GM11168 (cell line): ENCODE measurements at regions not wholly inside any gene's neighbourhood (a gene's known extent, or its start where the extent isn't known, plus 50 kb on each side); places are given as distances from the start of the nearest gene placed in this dataset.

ENCODE experiments used
- in situ Hi-C: fragments of 300-500 bp; cut with MboI; formaldehyde crosslinking; loops from one replicate; pipeline ENCODE4 v1.12.0; 2022; ENCODE audit warnings: low sequenced_read_pairs; ENCODE audit not compliant: unreplicated experiment

DNA sequence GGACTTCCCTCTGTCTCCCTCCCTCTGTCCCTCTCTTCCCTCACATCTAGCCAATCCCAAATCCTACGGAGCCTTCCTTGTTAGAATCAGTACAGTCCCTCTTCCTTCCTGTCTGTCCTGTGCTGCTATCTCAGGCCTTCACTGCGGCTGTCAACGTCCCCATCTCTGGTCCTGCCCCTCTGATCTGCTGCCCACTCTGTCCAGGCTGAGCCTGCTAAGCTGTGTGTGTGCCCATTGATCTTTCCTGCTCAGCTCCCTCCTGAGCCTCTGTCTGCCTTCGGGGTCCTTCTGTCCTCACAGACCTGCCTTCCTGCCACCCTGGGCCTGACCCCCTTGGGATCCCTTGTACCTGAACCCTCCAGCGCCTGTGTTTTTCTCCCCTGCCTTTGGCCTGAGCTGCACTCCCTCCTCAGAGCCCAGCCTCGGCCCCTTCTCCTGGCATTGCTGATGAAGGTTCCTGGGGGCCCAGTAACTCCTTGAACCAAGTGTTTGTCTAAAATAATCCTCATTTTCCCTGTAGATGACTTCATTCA is 182.1 kb upstream of the SHH start:
- in situ Hi-C loops = no loop called here

DNA sequence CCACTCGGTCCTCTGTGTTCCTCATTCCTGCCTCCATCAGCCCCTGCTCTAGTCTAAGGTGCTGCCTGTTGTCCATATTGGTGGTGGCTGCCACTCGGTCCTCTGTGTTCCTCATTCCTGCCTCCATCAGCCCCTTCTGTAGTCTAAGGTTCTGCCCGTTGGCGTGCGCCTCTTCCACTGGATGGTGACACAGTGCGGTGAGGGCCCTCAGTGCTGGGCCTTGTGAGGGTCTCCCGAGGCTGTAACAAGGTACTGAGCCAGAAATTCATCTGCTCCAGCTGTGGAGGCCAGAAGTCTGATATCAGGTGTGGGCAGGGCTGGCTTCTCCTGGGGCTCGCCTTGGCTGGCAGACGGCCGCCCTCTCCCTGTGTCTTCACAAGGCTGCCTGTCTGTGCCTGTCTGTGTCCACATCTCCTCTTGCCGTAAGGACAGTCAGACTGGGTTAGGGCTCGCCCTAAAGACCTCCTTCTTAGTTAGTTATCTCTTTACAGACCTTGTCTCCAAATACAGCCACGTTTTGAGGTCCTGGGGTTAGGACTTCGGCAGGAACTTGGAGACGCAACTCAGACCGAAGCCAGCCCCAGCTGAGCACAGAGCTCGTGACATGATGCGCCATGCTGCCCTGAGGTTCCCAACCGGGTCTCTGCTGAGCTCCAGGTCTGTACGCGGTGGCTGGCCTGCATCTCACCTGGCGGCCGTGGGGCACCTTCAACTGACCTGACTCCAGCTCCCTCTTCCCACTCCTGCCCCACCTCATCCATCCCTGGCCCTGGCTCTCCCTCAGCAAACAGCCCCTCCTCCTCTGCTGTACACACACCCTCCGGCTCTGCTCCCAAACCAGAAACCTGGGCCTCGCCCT is 181.4 kb upstream of the SHH start:
- in situ Hi-C loops = no loop called here

DNA sequence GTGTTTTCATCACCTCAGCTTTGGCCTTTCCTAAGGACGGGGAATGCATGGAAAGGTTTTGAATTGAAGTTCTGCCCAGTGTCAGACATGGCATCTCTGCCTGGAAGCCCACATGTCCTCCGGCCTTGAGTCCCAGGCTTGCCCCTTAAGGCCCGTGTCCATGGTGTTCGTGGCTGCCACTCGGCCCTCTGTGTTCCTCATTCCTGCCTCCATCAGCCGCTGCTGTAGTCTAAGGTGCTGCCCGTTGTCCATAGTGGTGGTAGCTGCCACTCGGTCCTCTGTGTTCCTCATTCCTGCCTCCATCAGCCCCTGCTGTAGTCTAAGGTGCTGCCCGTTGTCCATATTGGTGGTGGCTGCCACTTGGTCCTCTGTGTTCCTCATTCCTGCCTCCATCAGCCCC is 180.7 kb upstream of the SHH start:
- in situ Hi-C loops = no loop called here

DNA sequence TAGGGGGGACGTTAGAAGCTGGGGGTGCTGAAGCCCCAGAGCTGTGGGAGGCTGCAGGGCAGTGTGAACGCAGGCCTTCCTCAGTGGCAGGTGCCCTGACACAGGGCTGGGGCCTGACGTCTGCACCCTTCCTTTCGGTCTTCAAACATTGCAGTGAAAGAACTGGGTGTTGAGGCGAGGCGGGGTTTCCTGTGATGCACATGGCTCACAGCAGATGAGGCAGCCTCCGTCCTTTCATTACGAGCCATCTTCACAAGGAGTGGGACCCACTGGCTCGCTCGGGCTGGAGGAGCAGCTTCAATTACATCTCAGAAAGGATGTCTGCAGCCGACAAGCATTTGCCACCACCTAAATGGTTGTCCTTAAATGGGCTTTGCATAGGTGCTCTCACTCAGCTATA is 180.3 kb upstream of the SHH start:
- in situ Hi-C loops = no loop called here

- in situ Hi-C loops = no loop called here
Measured at GRCh38 chr7:155992107-155992506, 179.8 kb upstream of the SHH start.

DNA sequence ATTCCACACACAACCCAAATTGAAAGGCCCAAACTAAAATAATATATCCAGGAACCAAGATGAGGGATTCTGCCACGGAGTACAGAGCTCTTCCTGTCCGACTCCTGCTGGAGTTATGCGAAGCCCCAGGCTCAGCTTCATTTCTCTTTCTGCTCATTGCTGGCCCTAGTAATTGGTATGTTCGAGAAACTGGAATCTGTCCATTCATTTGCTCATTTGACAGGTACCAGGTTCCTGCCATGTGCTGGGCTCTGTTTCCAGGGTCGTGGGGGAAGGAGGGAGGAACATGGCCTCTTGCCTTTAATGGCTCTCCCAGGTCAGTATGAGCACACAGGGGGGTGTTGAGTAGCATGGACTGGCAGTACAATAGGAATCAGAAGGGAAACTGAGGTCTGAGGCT is 179.2 kb upstream of the SHH start:
- in situ Hi-C loops = no loop called here

DNA sequence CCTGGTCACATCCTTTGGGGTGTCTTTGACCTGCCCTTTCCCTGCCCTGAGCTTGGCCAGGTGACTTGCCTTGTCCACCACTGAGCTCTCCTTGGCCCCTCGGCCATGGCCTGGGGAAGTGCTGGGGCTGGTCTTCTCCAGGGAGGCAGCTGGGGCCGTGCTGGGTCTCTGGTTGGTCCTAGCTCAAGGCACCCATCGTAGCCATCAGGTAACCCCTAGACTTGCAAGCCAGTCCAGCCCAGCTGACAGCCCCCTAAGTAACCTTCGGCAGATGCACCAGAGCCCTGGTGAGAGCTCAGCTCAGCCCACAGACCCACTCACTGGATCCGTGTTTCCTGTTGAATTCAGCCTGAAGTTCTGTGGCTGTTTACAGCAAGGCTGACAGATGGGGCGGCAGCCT is 176.2 kb upstream of the SHH start:
- in situ Hi-C loops = no loop called here

GRCh38 chr7:155987681-155988235 is 175.5 kb upstream of the SHH start:
- in situ Hi-C loops = no loop called here

GRCh38 chr7:155986497-155987160 is 174.4 kb upstream of the SHH start:
- in situ Hi-C loops = no loop called here

GRCh38 chr7:155985518-155986250 is 173.4 kb upstream of the SHH start:
- in situ Hi-C loops = no loop called here

GRCh38 chr7:155984609-155985405 is 172.5 kb upstream of the SHH start:
- in situ Hi-C loops = no loop called here

GRCh38 chr7:155984028-155984580 is 171.8 kb upstream of the SHH start:
- in situ Hi-C loops = no loop called here

DNA sequence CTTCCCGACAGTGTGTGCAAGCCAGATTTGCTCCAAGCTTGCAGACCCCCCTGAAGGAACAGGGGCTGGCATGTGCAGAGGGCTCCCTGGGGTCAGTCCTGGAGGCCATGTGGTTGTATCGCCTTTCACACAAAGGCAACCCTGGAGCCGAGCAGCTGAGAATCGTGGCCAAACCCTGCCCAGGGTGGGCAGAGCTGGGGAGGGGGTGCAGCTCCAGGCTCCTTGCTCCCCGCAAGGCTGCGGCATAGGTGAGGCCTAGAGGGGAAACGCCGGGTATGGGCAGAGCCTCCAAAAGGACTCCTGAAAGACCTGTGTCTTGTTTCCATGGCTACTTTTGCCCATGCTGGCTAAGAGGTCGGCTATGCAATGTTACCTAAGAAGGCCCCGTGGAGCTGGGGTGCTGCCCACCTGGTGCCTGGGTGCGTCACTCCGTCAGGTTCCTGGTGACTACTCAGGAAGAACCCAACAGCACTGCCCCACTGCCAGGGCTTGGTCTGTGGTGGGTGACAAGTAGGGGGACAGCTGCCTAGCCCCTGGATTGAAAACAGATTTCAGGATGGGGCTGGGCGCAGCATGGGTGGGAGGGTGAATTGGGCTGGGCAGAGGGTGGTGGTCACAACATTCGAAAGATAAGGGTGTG is 171.0 kb upstream of the SHH start:
- in situ Hi-C loops = no loop called here

DNA sequence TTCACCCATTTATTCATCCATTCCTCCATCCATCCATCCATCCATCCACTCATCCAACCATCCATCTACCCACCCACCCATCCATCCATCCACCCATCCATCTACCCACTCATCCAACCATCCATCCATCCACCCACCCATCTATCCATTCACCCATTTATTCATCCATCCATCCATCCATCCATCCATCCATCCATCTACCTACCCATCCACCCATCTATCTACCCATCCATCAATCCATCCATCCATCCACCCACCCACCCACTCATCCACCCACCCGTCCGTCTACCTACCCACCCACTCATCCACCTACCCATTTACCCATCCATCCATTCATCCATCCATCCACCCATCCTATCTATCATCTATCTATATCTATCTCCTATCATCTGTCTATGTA is 169.4 kb upstream of the SHH start:
- in situ Hi-C loops = no loop called here

- in situ Hi-C loops = no loop called here
Measured at GRCh38 chr7:155980841-155981240, 168.6 kb upstream of the SHH start.

GRCh38 chr7:155979994-155980393 is 167.7 kb upstream of the SHH start:
- in situ Hi-C loops = no loop called here

GRCh38 chr7:155979566-155979965 is 167.3 kb upstream of the SHH start:
- in situ Hi-C loops = no loop called here

DNA sequence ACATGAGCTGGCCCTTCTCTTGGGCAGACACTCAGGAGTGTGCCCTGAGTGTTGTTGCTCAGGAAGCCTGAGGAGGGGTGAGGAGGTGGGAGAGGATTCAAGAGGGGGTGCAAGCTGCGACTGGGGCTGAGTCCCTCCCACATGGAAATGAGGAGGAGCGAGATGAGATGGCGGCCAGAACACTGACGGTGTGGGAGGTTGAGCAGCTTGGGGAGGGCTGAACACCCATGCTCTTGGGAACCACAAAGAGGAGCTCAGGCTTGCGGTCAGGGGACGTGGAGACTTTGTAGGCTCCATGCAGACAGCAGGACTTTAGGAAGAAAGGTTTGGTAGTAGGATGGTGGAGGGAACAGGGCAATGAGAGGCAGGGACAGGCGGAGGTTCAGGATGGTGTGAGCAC is 163.2 kb upstream of the SHH start:
- in situ Hi-C loops = no loop called here
